Caco-2 (cell line): ENCODE measurements at regions not wholly inside any gene's neighbourhood (a gene's known extent, or its start where the extent isn't known, plus 50 kb on each side); places are given as distances from the start of the nearest gene placed in this dataset.

Experiments used
- BruUV-seq: library from RNA; stranded (reverse); fragments of 400-500 nt; replicated peaks from 2 replicates; lab custom pipeline; 2021; lab: Mats Ljungman, UMichigan
- CTCF ChIA-PET: fragments of 300-600 bp; sonication (Branson Sonifier 250); formaldehyde crosslinking; loops from one replicate; lab custom pipeline; 2022; ENCODE audit warnings: antibody characterized with exemption; lab: Charles Lee
- POLR2A ChIA-PET: fragments of 300-600 bp; sonication (Branson Sonifier 250); formaldehyde crosslinking; loops from one replicate; lab custom pipeline; 2022; ENCODE audit warnings: antibody characterized with exemption; lab: Charles Lee
- DNase-seq, 2 experiments: peaks; one replicate each; pipeline versions ENCODE4 v3.0.0 to v3.0.0-alpha.2; 2020 to 2022
- H3K27me3 ChIP-seq: replicated peaks from 2 replicates; pipeline ENCODE4 v1.6.0; 2011; ENCODE audit warnings: low read length; ENCODE audit not compliant: control insufficient read depth, insufficient read depth
- H3K36me3 ChIP-seq: 2 replicates; pipeline ENCODE4 v1.5.1; 2011; ENCODE audit warnings: low read length; ENCODE audit not compliant: control insufficient read depth, insufficient read depth
- H3K4me1 ChIP-seq: fragments of 250-450 bp; sonication (Bioruptor Pico); 2 replicates; pipeline ENCODE4 v1.5.1; 2020; ENCODE audit warnings: mild to moderate bottlenecking
- H3K4me3 ChIP-seq: 2 replicates; pipeline ENCODE4 v1.5.1; 2011; ENCODE audit warnings: low read depth, mild to moderate bottlenecking, control low read depth, low read length
- H3K9me3 ChIP-seq: fragments of 250-450 bp; sonication (Bioruptor Pico); 2 replicates; pipeline ENCODE4 v1.5.1; 2020; ENCODE audit warnings: mild to moderate bottlenecking, moderate library complexity
- H3K27ac Mint-ChIP-seq: one replicate; pipeline ENCODE4 v1.8.0; 2022; ENCODE audit warnings: mixed read lengths; ENCODE audit not compliant: unreplicated experiment
- H3K27me3 Mint-ChIP-seq: one replicate; pipeline ENCODE4 v1.8.0; 2022; ENCODE audit warnings: mixed read lengths; ENCODE audit not compliant: insufficient read depth, unreplicated experiment
- H3K36me3 Mint-ChIP-seq: one replicate; pipeline ENCODE4 v1.8.0; 2022; ENCODE audit warnings: mild to moderate bottlenecking, mixed read lengths; ENCODE audit not compliant: insufficient read depth, unreplicated experiment
- H3K4me1 Mint-ChIP-seq: one replicate; pipeline ENCODE4 v1.8.0; 2022; ENCODE audit warnings: low read depth, mixed read lengths; ENCODE audit not compliant: unreplicated experiment
- H3K4me3 Mint-ChIP-seq: one replicate; pipeline ENCODE4 v1.8.0; 2022; ENCODE audit warnings: mild to moderate bottlenecking, moderate library complexity, mixed read lengths; ENCODE audit not compliant: unreplicated experiment
- H3K9me3 Mint-ChIP-seq: one replicate; pipeline ENCODE4 v1.8.0; 2022; ENCODE audit warnings: mixed read lengths; ENCODE audit not compliant: unreplicated experiment
- CTCF ChIP-seq, 2 experiments: fragments of 200-600 bp in 1 of 2; IDR thresholded peaks; 1 replicate in 1 of 2; 2 replicates in 1 of 2; pipeline versions ENCODE4 v1.5.1 to v1.8.0; 2011 to 2022; ENCODE audit warnings: antibody characterized with exemption in 1 of 2, control low read depth in 1 of 2, inconsistent platforms in 1 of 2, low read depth in 1 of 2, low read length in 1 of 2, mild to moderate bottlenecking in 1 of 2, moderate library complexity in 1 of 2; ENCODE audit not compliant: insufficient read depth in 1 of 2, severe bottlenecking in 1 of 2, unreplicated experiment in 1 of 2
- intact Hi-C: fragments of 100-400 bp; cut with micrococcal nuclease; formaldehyde crosslinking; loops from one replicate; pipeline ENCODE4 v1.10.0; 2022; ENCODE audit not compliant: unreplicated experiment

GRCh38 chr18:76264198-76264875, 230.7 kb downstream of the ZNF516 start:
- Mint-ChIP-seq H3K9me3 (no peaks in the 10 kb centered on the region), H3K27ac (no peak overlapping the region), H3K4me3 (no peak overlapping the region), H3K27me3 (no peaks in the 10 kb centered on the region), H3K4me1 (no peaks in the 10 kb centered on the region), H3K36me3 (no peaks in the 10 kb centered on the region)
- Histone ChIP-seq H3K4me3 (no peak overlapping the region), H3K9me3 (no peaks in the 10 kb centered on the region), H3K36me3 (no peaks in the 10 kb centered on the region), H3K4me1 (no peaks in the 10 kb centered on the region), H3K27me3 (no peaks in the 10 kb centered on the region)
- CTCF ChIA-PET: no interaction called here
- BruUV-seq: no TSS peak
- intact Hi-C loops: no loop called here
- TF ChIP-seq CTCF (IDR thresholded peaks at IDR 0.05; ENCODE audit: insufficient read depth in 1 of 2, low read depth in 1 of 2, low read length in 1 of 2, severe bottlenecking in 1 of 2, unreplicated experiment in 1 of 2): no peak
- POLR2A ChIA-PET: no interaction called here
- no peak for DNase-seq

- no TSS peak for BruUV-seq
- ChIA-PET CTCF (no interaction called here), POLR2A (no interaction called here)
- Histone ChIP-seq H3K9me3 (no peaks in the 10 kb centered on the region), H3K4me1 (no peaks in the 10 kb centered on the region), H3K4me3 (no peak overlapping the region), H3K27me3 (no peaks in the 10 kb centered on the region), H3K36me3 (no peaks in the 10 kb centered on the region)
- DNase-seq: no peak
- TF ChIP-seq CTCF (IDR thresholded peaks at IDR 0.05; ENCODE audit: insufficient read depth in 1 of 2, low read depth in 1 of 2, low read length in 1 of 2, severe bottlenecking in 1 of 2, unreplicated experiment in 1 of 2): no peak
- no peaks in the 10 kb centered on the region for H3K4me1 Mint-ChIP-seq
- H3K4me3 Mint-ChIP-seq: no peak overlapping the region
- H3K9me3 Mint-ChIP-seq: no peaks in the 10 kb centered on the region
- no peaks in the 10 kb centered on the region for H3K27me3 Mint-ChIP-seq
- H3K36me3 Mint-ChIP-seq: no peaks in the 10 kb centered on the region
- H3K27ac Mint-ChIP-seq: no peak overlapping the region
- intact Hi-C loops: no loop called here
Observed at GRCh38 chr18:76263046-76264005, 231.7 kb downstream of the ZNF516 start.

GRCh38 chr18:76260941-76261472, 234.0 kb downstream of the ZNF516 start:
- Histone ChIP-seq H3K36me3 (no peaks in the 10 kb centered on the region), H3K4me1 (no peaks in the 10 kb centered on the region), H3K27me3 (no peaks in the 10 kb centered on the region), H3K4me3 (no peak overlapping the region), H3K9me3 (no peaks in the 10 kb centered on the region)
- no peaks in the 10 kb centered on the region for H3K9me3 Mint-ChIP-seq
- no peak overlapping the region for H3K4me3 Mint-ChIP-seq
- POLR2A ChIA-PET: no interaction called here
- no TSS peak for BruUV-seq
- H3K27ac Mint-ChIP-seq: no peak overlapping the region
- no peaks in the 10 kb centered on the region for H3K27me3 Mint-ChIP-seq
- CTCF ChIA-PET: no interaction called here
- no peak for DNase-seq
- no peak for TF ChIP-seq CTCF (IDR thresholded peaks at IDR 0.05; ENCODE audit: insufficient read depth in 1 of 2, low read depth in 1 of 2, low read length in 1 of 2, severe bottlenecking in 1 of 2, unreplicated experiment in 1 of 2)
- H3K36me3 Mint-ChIP-seq: no peaks in the 10 kb centered on the region
- intact Hi-C loops: no loop called here
- no peaks in the 10 kb centered on the region for H3K4me1 Mint-ChIP-seq
